WERI-Rb-1 (cell line): ENCODE measurements at regions not wholly inside any gene's neighbourhood (a gene's known extent, or its start where the extent isn't known, plus 50 kb on each side); places are given as distances from the start of the nearest gene placed in this dataset.

ENCODE experiments used
- DNase-seq: peaks from one replicate; pipeline ENCODE4 v3.0.0-alpha.2; 2020
- H3K27ac ChIP-seq: fragments of 250-450 bp; sonication (Bioruptor Pico); 2 replicates; pipeline ENCODE4 v1.5.1; 2020; ENCODE audit warnings: mild to moderate bottlenecking, moderate library complexity
- H3K27me3 ChIP-seq: fragments of 250-450 bp; sonication (Bioruptor Pico); 2 replicates; pipeline ENCODE4 v1.5.1; 2021; ENCODE audit warnings: mild to moderate bottlenecking, low read depth, moderate library complexity; ENCODE audit not compliant: insufficient read depth, severe bottlenecking
- H3K36me3 ChIP-seq: fragments of 250-450 bp; sonication (Bioruptor Pico); 2 replicates; pipeline ENCODE4 v1.5.1; 2020; ENCODE audit warnings: mild to moderate bottlenecking, moderate library complexity
- H3K4me3 ChIP-seq: 2 replicates; pipeline ENCODE4 v1.5.1; 2011; ENCODE audit warnings: low read depth, mild to moderate bottlenecking, control low read depth, low read length
- H3K9me3 ChIP-seq: fragments of 250-450 bp; sonication (Bioruptor Pico); 2 replicates; pipeline ENCODE4 v1.5.1; 2021; ENCODE audit warnings: mild to moderate bottlenecking, moderate library complexity; ENCODE audit not compliant: severe bottlenecking
- CTCF ChIP-seq: IDR thresholded peaks from 2 replicates; pipeline ENCODE4 v1.5.1; 2011; ENCODE audit warnings: low read depth, mild to moderate bottlenecking, control low read depth, inconsistent platforms, low read length

- Histone ChIP-seq H3K36me3 (no peaks in the 10 kb centered on the region), H3K27ac (peak overlapping the region; percentile 9; the same call in 1 of the 2 replicates), H3K4me3 (no peak overlapping the region), H3K9me3 (no peaks in the 10 kb centered on the region), H3K27me3 (no peaks in the 10 kb centered on the region)
- DNase-seq = no peak
- no peak for TF ChIP-seq CTCF
Measured at GRCh38 chr18:73841661-73842060, 306.0 kb downstream of the FBXO15 start.

- Histone ChIP-seq H3K27me3 (no peaks in the 10 kb centered on the region), H3K36me3 (no peaks in the 10 kb centered on the region), H3K9me3 (no peaks in the 10 kb centered on the region), H3K27ac (no peak overlapping the region), H3K4me3 (no peak overlapping the region)
- no peak for TF ChIP-seq CTCF
- peak; percentile 20 for DNase-seq
Measured at GRCh38 chr18:73840319-73840945, 307.2 kb downstream of the FBXO15 start.

DNA sequence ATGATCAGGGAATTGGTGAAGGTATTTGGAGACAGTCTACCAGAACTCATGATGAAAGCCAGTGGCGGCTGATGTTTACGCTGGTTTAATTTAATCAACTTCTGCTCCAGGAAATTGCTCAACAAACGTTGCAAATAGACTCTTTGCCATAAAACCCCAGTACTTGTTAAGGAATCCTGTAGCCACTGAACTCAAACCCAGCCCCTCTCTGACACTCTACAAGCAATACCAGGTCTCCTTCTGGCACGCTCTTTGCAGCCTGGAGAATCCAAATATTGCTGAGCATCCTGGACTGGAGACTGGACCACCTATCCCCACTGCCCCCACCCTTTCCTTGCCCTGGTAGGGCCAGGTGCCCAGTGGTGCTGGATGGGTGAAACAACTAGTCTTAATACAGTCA lies 308.2 kb downstream of the FBXO15 start:
- Histone ChIP-seq H3K36me3 (no peaks in the 10 kb centered on the region), H3K4me3 (no peak overlapping the region), H3K9me3 (no peaks in the 10 kb centered on the region), H3K27me3 (no peaks in the 10 kb centered on the region), H3K27ac (no peak overlapping the region)
- DNase-seq = no peak
- TF ChIP-seq CTCF = no peak

GRCh38 chr18:73838107-73838506 lies 309.5 kb downstream of the FBXO15 start:
- no peak for DNase-seq
- TF ChIP-seq CTCF = no peak
- H3K36me3 ChIP-seq = no peaks in the 10 kb centered on the region

GRCh38 chr18:73835656-73836364 lies 311.8 kb downstream of the FBXO15 start:
- Histone ChIP-seq H3K27me3 (no peaks in the 10 kb centered on the region), H3K4me3 (no peak overlapping the region), H3K9me3 (no peaks in the 10 kb centered on the region), H3K36me3 (no peaks in the 10 kb centered on the region), H3K27ac (no peak overlapping the region)
- DNase-seq = no peak
- TF ChIP-seq CTCF = no peak

More at GRCh38 chr18:73838107-73838506, 309.5 kb downstream of the FBXO15 start:
- H3K27ac ChIP-seq = no peak overlapping the region
- H3K4me3 ChIP-seq = no peak overlapping the region
- no peaks in the 10 kb centered on the region for H3K9me3 ChIP-seq
- H3K27me3 ChIP-seq = no peaks in the 10 kb centered on the region

DNA sequence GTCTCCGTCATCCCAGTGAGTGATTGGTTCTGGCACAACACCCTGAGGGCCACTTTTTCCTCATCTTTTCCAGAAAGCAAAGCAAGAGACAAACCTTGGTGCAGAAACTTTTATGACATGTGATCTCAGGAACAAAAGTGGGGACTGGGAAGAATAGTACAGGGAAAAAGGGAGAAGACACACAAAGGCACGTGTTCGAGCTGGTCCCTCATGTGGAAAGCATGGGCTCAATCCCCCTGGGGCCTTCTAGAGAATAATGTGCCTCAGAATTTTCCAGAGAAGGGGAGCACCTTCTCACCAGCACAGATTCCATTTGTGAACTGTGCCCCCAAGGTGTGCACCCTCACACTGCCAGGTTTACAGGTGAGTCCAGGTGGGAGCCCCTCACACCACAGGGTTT lies 312.6 kb downstream of the FBXO15 start:
- no peak for DNase-seq
- no peak for TF ChIP-seq CTCF

More for the DNA sequence above, 312.6 kb downstream of the FBXO15 start:
- Histone ChIP-seq H3K27ac (no peak overlapping the region), H3K4me3 (no peak overlapping the region), H3K27me3 (no peaks in the 10 kb centered on the region), H3K9me3 (peaks cover 3% of the 10 kb centered on the region), H3K36me3 (no peaks in the 10 kb centered on the region)
